GM18502 (cell line): ENCODE measurements at regions not wholly inside any gene's neighbourhood (a gene's known extent, or its start where the extent isn't known, plus 50 kb on each side); places are given as distances from the start of the nearest gene placed in this dataset.
"Not testable (repeated sequence)": the region's sequence is repeated elsewhere in the genome, so short reads cannot be mapped to it uniquely, and the experiment has no call there.

Experiments
- ATAC-seq: cut with Tn5 transposase; IDR thresholded peaks from one replicate; pipeline ENCODE4 v1.9.1; 2021; ENCODE audit warnings: mild to moderate bottlenecking; ENCODE audit not compliant: unreplicated experiment, poor library complexity

- ATAC-seq: no peak
Measured at GRCh38 chr19:30254789-30255188, 117.4 kb upstream of the ZNF536 start.

- ATAC-seq: no peak
Measured at GRCh38 chr19:30255791-30256495, 116.2 kb upstream of the ZNF536 start.

DNA sequence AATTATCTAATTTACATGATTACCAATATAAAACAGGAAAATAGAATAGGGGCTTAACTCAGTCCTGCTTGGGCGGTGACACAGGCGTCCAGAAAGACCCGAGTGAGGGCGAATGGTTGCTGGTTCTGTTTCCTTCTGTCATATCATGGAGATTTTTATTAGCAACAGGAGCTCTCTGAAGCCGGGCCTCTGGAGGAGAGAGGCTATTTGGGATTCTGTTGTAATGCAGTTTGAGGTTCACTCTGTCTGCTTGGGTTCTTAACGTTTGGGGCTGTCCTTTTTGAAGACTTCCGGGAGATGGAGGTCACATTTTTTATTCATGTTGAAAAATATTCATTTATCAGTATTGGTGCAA, 115.7 kb upstream of the ZNF536 start:
- no peak for ATAC-seq

- no peak for ATAC-seq
Measured at GRCh38 chr19:30263830-30264381, 108.3 kb upstream of the ZNF536 start.

GRCh38 chr19:30265918-30266317, 106.3 kb upstream of the ZNF536 start:
- not testable (repeated sequence) for ATAC-seq

- ATAC-seq: no peak
Measured at GRCh38 chr19:30266687-30267086, 105.5 kb upstream of the ZNF536 start.

DNA sequence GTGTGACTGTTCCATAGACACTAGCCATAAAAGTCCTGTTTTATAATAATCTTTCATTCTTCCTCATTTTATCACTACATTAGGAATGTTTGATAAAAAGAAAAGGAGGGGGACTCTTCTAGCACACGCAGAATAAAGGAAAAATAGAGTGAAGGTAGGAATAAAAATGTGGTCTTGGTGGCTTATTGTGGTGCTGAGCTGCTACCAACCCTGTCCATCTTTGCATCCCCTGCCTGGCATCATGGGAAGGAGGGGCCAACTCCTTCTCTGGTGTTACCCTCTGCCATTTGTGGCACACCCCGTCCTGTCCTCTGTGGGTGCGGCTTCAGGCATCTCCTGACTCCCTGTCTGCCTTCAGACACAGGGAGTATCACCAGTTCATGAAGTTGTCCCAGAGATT, 104.9 kb upstream of the ZNF536 start:
- no peak for ATAC-seq

- no peak for ATAC-seq
Measured at GRCh38 chr19:30268601-30269000, 103.6 kb upstream of the ZNF536 start.

DNA sequence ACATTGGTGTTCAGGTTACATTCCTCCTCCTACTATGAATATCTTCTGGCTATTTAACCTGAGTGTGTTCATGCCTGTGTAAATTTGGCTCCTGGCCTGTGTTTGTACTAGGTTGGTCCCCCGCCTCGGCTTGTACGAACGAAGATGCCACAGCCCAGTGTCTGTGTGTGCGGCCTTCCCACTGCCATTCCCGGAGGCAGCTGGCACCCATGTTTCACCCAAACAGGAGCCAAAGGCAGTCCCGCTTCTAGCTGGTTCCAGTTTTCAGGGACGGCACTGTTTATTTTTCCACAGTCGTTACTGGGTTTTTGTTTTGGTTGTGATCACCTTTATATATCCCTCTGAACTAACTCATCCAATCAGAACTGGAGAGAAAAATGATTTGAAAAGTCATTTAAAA, 102.5 kb upstream of the ZNF536 start:
- no peak for ATAC-seq

DNA sequence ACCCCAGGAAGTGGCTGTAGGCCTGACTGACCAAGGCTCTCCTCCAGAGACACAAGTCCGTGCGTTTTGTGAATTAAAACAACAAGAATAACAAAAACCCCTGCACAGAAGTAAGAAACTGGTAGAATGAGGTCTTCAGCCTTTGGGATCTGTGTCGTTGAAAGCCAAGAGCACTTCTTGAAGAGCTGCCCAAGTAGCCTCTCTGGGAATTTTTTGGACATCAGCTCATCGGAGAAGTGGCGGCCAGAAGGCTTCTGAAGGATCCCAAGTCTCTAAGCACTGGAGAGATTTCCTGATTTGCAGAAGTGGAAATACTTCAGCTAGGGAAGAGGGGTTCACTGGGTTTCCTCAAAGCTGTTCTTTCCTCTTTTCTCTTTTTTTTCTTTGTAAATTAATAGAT, 100.4 kb upstream of the ZNF536 start:
- no peak for ATAC-seq

GRCh38 chr19:30272554-30272953, 99.6 kb upstream of the ZNF536 start:
- no peak for ATAC-seq

DNA sequence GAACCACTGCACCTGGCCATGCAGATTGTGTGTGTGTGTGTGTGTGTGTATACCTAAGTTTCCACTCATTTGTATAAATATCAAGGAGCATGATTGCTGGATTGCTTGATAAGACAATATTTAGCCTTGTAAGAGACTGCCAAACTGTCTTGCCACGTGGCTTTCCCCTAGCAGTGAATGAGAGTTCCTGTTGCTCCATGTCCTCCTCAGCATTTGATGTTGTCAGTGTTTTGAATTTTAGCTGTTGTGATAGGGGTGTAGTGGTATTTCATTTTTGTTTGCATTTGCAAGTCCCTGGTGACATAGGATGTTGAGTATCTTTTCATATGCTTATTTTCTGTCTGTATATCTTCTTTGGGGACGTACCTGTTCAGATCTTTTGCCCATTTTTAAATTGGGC, 99.0 kb upstream of the ZNF536 start:
- ATAC-seq: no peak

DNA sequence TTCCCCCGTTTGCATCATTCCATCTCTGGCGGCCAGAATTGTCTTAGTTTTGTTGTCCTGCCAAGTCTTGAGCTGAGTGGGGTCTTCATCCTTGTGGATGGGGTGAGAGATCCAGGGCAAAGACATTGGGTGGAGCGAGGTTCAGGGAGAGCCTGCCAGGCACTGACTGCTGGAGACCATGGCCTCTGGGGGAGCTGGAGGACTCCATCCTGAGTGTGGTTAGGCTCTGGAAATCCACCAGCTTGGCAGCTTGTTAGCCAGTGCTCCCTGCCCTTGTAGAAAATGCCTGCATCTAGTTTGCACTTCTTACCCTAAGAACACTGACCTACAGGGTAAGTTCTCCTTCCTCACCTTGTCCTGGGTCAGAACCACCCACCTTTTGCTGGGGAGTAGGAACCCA, 97.2 kb upstream of the ZNF536 start:
- ATAC-seq: no peak

- ATAC-seq: no peak
Measured at GRCh38 chr19:30276011-30276882, 95.9 kb upstream of the ZNF536 start.

DNA sequence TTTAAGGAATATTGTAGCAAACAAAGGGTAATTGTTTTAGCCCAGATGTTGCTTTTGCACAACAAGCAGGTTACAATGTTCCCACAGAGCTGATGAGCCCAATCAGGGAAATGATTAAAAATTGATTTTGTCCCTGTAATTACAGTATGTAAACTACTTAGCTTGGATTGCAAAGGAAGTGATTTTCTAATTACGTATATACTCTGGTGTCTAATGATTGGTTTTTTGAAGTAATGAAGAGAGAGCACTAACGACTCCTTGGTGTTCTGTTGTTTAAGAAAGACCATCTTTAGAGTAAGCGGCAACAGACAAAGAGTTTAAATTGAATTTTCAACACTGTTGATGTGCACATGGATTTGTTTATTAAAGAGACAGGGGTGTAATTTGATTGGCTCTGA, 95.3 kb upstream of the ZNF536 start:
- no peak for ATAC-seq

DNA sequence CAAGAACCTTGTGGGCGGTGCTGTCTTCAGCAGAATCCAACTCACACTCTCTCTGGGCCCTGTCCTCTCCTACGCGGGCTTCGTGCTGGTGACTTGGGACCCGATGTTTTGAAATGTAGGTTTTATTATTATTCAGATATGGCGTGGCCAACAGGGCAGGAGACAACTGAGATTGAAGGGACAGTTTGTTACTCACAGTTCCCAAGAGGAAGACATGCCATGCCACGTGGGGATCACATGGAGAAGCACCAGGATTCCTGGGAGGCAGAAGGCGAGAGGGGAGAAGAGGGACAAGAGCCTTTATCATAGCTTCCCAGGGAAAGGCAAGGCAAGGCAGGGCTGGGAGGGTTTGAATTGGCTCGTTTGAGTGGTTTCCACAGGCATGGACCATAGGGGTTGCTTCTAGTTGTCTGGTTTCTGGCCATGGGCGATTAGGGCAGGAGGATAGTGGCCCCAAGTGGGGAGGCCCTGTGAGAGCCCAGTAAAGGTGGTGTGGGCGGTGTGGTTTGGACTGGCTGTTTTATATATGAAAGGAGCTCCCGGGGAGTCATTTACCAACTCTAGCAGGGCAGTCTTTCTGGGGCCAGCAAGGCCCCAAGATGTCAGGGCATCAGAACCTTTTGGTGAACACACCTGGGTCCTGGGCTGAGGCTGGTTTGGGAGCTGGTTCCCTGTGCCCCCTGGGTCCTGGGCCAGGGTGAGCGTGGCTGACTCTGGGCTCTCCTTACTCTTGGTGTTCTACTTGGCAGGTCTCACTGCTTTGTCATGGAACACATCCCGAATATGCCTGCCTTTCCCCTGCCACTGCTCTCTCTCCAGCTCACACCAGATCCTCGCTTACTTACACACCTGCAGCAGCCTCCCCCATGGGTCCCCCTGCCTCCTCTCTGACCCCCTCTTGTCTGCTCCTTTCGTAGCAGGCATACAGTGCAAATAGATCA, 94.0 kb upstream of the ZNF536 start:
- ATAC-seq: no peak

DNA sequence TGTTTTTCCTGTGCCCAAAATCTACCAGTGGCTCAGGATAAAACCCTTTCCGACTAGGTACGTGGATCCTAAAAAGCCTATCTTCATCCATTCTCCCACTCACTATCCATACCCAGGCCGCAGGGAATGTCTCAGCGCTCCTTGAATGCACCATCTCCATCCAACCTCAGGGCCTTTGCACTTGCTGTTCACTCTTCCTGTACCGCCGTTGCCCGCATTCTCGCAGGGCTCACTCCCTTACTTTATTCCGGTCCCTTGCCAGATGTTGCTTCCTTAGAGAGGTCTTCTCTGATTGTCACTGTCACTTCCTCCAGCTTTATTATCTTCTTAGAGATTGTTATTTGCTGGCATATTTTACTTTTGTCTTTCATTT, 93.3 kb upstream of the ZNF536 start:
- ATAC-seq: no peak

DNA sequence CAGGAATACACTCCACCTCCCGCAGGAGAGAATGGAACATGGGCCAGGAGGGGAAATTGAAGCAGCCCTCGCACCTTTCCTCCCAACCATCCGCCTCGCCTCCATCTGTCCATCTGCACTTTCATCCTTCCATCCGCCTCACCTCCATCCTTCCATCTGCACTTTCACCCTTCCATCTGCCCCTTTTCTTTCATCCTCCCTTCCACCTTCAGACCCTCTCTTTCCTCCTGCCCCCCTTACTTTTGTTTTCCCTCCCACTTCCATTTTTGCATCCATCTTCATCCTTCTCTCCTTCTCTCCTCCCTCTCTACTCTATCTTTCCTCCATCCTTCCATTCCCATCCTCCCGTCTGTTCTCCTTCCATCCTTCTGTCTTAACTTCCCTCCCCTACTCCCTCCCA, 92.2 kb upstream of the ZNF536 start:
- no peak for ATAC-seq

GRCh38 chr19:30281906-30282305, 90.3 kb upstream of the ZNF536 start:
- ATAC-seq: no peak

GRCh38 chr19:30283556-30283955, 88.6 kb upstream of the ZNF536 start:
- ATAC-seq: no peak

- ATAC-seq: no peak
Measured at GRCh38 chr19:30284209-30284608, 88.0 kb upstream of the ZNF536 start.
